Esophagus muscularis mucosa (tissue), 4 donors: ENCODE measurements at regions not wholly inside any gene's neighbourhood (a gene's known extent, or its start where the extent isn't known, plus 50 kb on each side); places are given as distances from the start of the nearest gene placed in this dataset.
"Not testable (repeated sequence)": the region's sequence is repeated elsewhere in the genome, so short reads cannot be mapped to it uniquely, and the experiment has no call there.

Experiments used
- DNase-seq: peaks from one replicate; pipeline ENCODE4 v3.0.0-alpha.2; 2017; ENCODE audit errors: extremely low spot score
- H3K27ac ChIP-seq, 4 donors: fragments of 200-600 bp; sonication (generic); replicated peaks in 1 of 4; 1 replicate in 3 of 4; 2 replicates in 1 of 4; pipeline ENCODE4 v1.5.1; 2016 to 2019; ENCODE audit warnings: mild to moderate bottlenecking in 1 of 4
- H3K27me3 ChIP-seq, 4 donors: fragments of 200-600 bp; sonication (generic); one replicate each; pipeline versions ENCODE4 v1.5.1 to v1.6.0; 2016 to 2019
- H3K36me3 ChIP-seq, 4 donors: fragments of 200-600 bp; sonication (generic); one replicate each; pipeline ENCODE4 v1.5.1; 2016 to 2019
- H3K4me1 ChIP-seq, 4 donors: fragments of 200-600 bp; sonication (generic); one replicate each; pipeline ENCODE4 v1.5.1; 2016 to 2019
- H3K4me3 ChIP-seq, 4 donors: fragments of 200-600 bp; sonication (generic); 1 replicate in 2 of 4; 2 replicates in 2 of 4; pipeline ENCODE4 v1.5.1; 2016 to 2019; ENCODE audit warnings: mild to moderate bottlenecking in 4 of 4, moderate library complexity in 1 of 4
- H3K9me3 ChIP-seq, 4 donors: fragments of 200-600 bp; sonication (generic); 1 replicate in 3 of 4; 2 replicates in 1 of 4; pipeline ENCODE4 v1.5.1; 2016 to 2019
- CTCF ChIP-seq, 3 experiments: fragments of 200-600 bp in 2 of 3; fragments of 450-650 bp in 1 of 3; sonication (generic) in 2 of 3; IDR thresholded peaks; one replicate each; pipeline ENCODE4 v1.5.1; 2017 to 2019; ENCODE audit warnings: antibody characterized with exemption in 3 of 3, mild to moderate bottlenecking in 2 of 3, moderate library complexity in 1 of 3
- EP300 ChIP-seq: sonication (generic); formaldehyde crosslinking; IDR thresholded peaks from one replicate; pipeline ENCODE4 v1.6.1; 2017; ENCODE audit warnings: antibody characterized with exemption
- POLR2A ChIP-seq: fragments of 450-650 bp; IDR thresholded peaks from one replicate; pipeline ENCODE4 v1.6.1; 2017; ENCODE audit warnings: antibody characterized with exemption, moderate library complexity, mild to moderate bottlenecking, low read depth
- POLR2AphosphoS5 ChIP-seq, 2 donors: sonication (generic); formaldehyde crosslinking; IDR thresholded peaks; one replicate each; pipeline ENCODE4 v1.6.1; 2017; ENCODE audit warnings: antibody characterized with exemption in 2 of 2
- WGBS: methylation state at CpG from one replicate; pipeline ENCODE4 v1.1.5; 2018; 5-methylcytosine and 5-hydroxymethylcytosine counted together
- intact Hi-C: fragments of 100-400 bp; cut with DNase I; formaldehyde crosslinking; loops from one replicate; pipeline ENCODE4 v1.15.1; 2023

- Histone ChIP-seq H3K27me3 (no peaks in the 10 kb centered on the region), H3K4me3 (no peak overlapping the region), H3K9me3 (no peaks in the 10 kb centered on the region), H3K4me1 (no peaks in the 10 kb centered on the region), H3K36me3 (no peaks in the 10 kb centered on the region), H3K27ac (peak overlapping the region in 2 of 4 donors; percentile 47 to 55)
- TF ChIP-seq EP300 (no peak), CTCF (IDR thresholded peaks at IDR 0.05) (no peak), POLR2AphosphoS5 (IDR thresholded peaks at IDR 0.05) (peak; percentile 61 to 86)
- intact Hi-C loops, result no loop called here
- 59% methylated on average over 8 of the region's 8 CpGs for WGBS
- peak; percentile 94 for DNase-seq
These were observed 81.6 kb upstream of the MANSC4 start for GRCh38 chr12:27861428-27862167.

- 87% methylated on average over 4 of the region's 4 CpGs for WGBS
- Histone ChIP-seq H3K4me1 (no peaks in the 10 kb centered on the region), H3K36me3 (no peaks in the 10 kb centered on the region), H3K4me3 (no peak overlapping the region), H3K27me3 (no peaks in the 10 kb centered on the region), H3K9me3 (no peaks in the 10 kb centered on the region), H3K27ac (no peak overlapping the region)
- no peak for TF ChIP-seq POLR2AphosphoS5 (IDR thresholded peaks at IDR 0.05)
- TF ChIP-seq EP300, result no peak
- no peak for TF ChIP-seq POLR2A
- no peak for TF ChIP-seq CTCF (IDR thresholded peaks at IDR 0.05)
- no peak for DNase-seq
- intact Hi-C loops, result no loop called here
These were observed 79.6 kb upstream of the MANSC4 start for GRCh38 chr12:27859648-27860047.

- H3K9me3 ChIP-seq, H3K27me3 ChIP-seq, H3K4me1 ChIP-seq, H3K36me3 ChIP-seq, intact Hi-C loops, DNase-seq, H3K4me3 ChIP-seq, H3K27ac ChIP-seq: not testable (repeated sequence)
These were observed 77.0 kb upstream of the MANSC4 start for GRCh38 chr12:27857006-27857405.

DNA sequence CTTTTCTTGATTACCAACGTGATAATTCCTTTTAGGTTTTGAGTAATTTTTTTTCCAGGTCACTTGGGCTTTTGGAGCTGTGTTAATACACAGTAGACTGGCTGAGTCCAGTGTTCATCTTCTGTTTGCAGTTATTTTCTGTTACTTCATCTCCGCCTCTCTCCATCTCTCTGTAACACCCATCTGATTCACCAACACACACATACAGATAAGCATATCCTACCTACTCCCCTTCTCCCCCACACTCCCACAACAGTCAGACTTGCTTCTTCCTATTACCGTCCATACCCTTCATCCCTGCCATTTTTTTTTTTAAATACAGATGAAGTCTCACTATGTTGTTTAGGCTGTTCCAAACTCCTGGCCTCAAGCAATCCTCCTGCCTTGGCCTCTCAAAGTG is 72.7 kb upstream of the MANSC4 start:
- Histone ChIP-seq H3K27ac (no peak overlapping the region), H3K27me3 (no peaks in the 10 kb centered on the region), H3K36me3 (no peaks in the 10 kb centered on the region), H3K4me1 (no peaks in the 10 kb centered on the region), H3K4me3 (no peak overlapping the region), H3K9me3 (peaks cover 0 to 9% (median 0%) of the 10 kb centered on the region in 4 donors)
- intact Hi-C loops, result no loop called here
- 84% methylated on average over 3 of the region's 3 CpGs for WGBS
- no peak for TF ChIP-seq EP300
- no peak for TF ChIP-seq CTCF (IDR thresholded peaks at IDR 0.05)
- no peak for TF ChIP-seq POLR2A
- no peak for TF ChIP-seq POLR2AphosphoS5 (IDR thresholded peaks at IDR 0.05)
- DNase-seq, result no peak
